HEK293 (cell line): ENCODE measurements at regions not wholly inside any gene's neighbourhood (a gene's known extent, or its start where the extent isn't known, plus 50 kb on each side); places are given as distances from the start of the nearest gene placed in this dataset.

Source experiments
- CTCF ChIA-PET: fragments of 350-600 bp; formaldehyde crosslinking; extraction: SDS; loops from one replicate; lab custom pipeline; 2021; ENCODE audit warnings: antibody characterized with exemption; lab: Yijun Ruan, JAX
- POLR2A ChIA-PET: fragments of 300-600 bp; formaldehyde crosslinking; extraction: SDS; loops from one replicate; lab custom pipeline; 2020; ENCODE audit warnings: antibody characterized with exemption, inconsistent platforms; lab: Yijun Ruan, JAX
- H3K27ac ChIP-seq: fragments of 200-500 bp; sonication (Bioruptor generic); 2 replicates; pipeline ENCODE4 v1.5.1; 2014; ENCODE audit warnings: low read depth, low read length, control low read depth, inconsistent platforms; ENCODE audit errors: extremely low read depth
- H3K36me3 ChIP-seq, 2 experiments: fragments of 200-500 bp in 1 of 2; sonication (Bioruptor generic) in 1 of 2; 1 replicate in 1 of 2; 2 replicates in 1 of 2; pipeline ENCODE4 v1.5.1; 2014 to 2017; ENCODE audit warnings: inconsistent platforms in 2 of 2, low read length in 2 of 2; ENCODE audit not compliant: control insufficient read depth in 2 of 2, insufficient read depth in 1 of 2
- H3K4me1 ChIP-seq: fragments of 200-500 bp; sonication (Bioruptor generic); 2 replicates; pipeline ENCODE4 v1.5.1; 2014; ENCODE audit warnings: mild to moderate bottlenecking, low read length, inconsistent platforms; ENCODE audit not compliant: control insufficient read depth, insufficient read depth
- H3K4me3 ChIP-seq: 2 replicates; pipeline ENCODE4 v1.5.1; 2011; ENCODE audit warnings: low read depth, mild to moderate bottlenecking, control low read depth, low read length, moderate library complexity
- H3K9me3 ChIP-seq: fragments of 200-500 bp; sonication (Bioruptor generic); 2 replicates; pipeline ENCODE4 v1.5.1; 2014; ENCODE audit warnings: low read depth, low read length, inconsistent platforms; ENCODE audit not compliant: control insufficient read depth, insufficient read depth
- BCL11B ChIP-seq: fragments of 450-650 bp; formaldehyde crosslinking; IDR thresholded peaks from 2 replicates; pipeline ENCODE4 v1.5.1; 2016; ENCODE audit warnings: low read depth, missing biosample characterization, missing genetic modification characterization
- GLI2 ChIP-seq: fragments of 450-650 bp; formaldehyde crosslinking; IDR thresholded peaks from 2 replicates; pipeline ENCODE4; 2017; ENCODE audit warnings: missing biosample characterization, missing genetic modification characterization, low read depth, borderline replicate concordance
- GLI4 ChIP-seq: fragments of 450-650 bp; formaldehyde crosslinking; IDR thresholded peaks from 2 replicates; pipeline ENCODE4 v1.5.1; 2016; ENCODE audit warnings: missing biosample characterization, missing genetic modification characterization
- HIC1 ChIP-seq: fragments of 450-650 bp; formaldehyde crosslinking; IDR thresholded peaks from 2 replicates; pipeline ENCODE4 v1.5.1; 2016; ENCODE audit warnings: missing biosample characterization, missing genetic modification characterization
- MYNN ChIP-seq: fragments of 450-650 bp; formaldehyde crosslinking; IDR thresholded peaks from 2 replicates; pipeline ENCODE4 v1.5.1; 2016; ENCODE audit warnings: missing biosample characterization, missing genetic modification characterization, borderline replicate concordance
- PRDM2 ChIP-seq: fragments of 450-650 bp; formaldehyde crosslinking; IDR thresholded peaks from 2 replicates; pipeline ENCODE4 v1.5.1; 2016; ENCODE audit warnings: missing biosample characterization, missing genetic modification characterization, borderline replicate concordance
- ZFHX2 ChIP-seq: fragments of 450-650 bp; formaldehyde crosslinking; conservative IDR thresholded peaks from 2 replicates; pipeline ENCODE4 v1.5.1; 2016; ENCODE audit warnings: missing biosample characterization, missing genetic modification characterization
- ZNF10 ChIP-seq: fragments of 450-650 bp; formaldehyde crosslinking; IDR thresholded peaks from 2 replicates; pipeline ENCODE4 v1.5.1; 2017; ENCODE audit warnings: missing biosample characterization, missing genetic modification characterization
- ZNF121 ChIP-seq: fragments of 450-650 bp; formaldehyde crosslinking; IDR thresholded peaks from 2 replicates; pipeline ENCODE4 v1.5.1; 2016; ENCODE audit warnings: missing biosample characterization, missing genetic modification characterization
- ZNF18 ChIP-seq: fragments of 450-650 bp; formaldehyde crosslinking; IDR thresholded peaks from 2 replicates; pipeline ENCODE4 v1.5.1; 2016; ENCODE audit warnings: missing biosample characterization, missing genetic modification characterization
- ZNF26 ChIP-seq: fragments of 450-650 bp; formaldehyde crosslinking; IDR thresholded peaks from 2 replicates; pipeline ENCODE4 v1.5.1; 2016; ENCODE audit warnings: missing biosample characterization, missing genetic modification characterization
- ZNF366 ChIP-seq: fragments of 450-650 bp; formaldehyde crosslinking; conservative IDR thresholded peaks from 2 replicates; pipeline ENCODE4 v1.5.1; 2016; ENCODE audit warnings: missing biosample characterization, missing genetic modification characterization
- ZNF404 ChIP-seq: fragments of 450-650 bp; formaldehyde crosslinking; IDR thresholded peaks from 2 replicates; pipeline ENCODE4 v1.5.1; 2017; ENCODE audit warnings: missing biosample characterization, missing genetic modification characterization
- ZNF449 ChIP-seq: fragments of 450-650 bp; formaldehyde crosslinking; IDR thresholded peaks from 2 replicates; pipeline ENCODE4 v1.5.1; 2017; ENCODE audit warnings: missing biosample characterization, mild to moderate bottlenecking, missing genetic modification characterization, moderate library complexity
- ZNF501 ChIP-seq: fragments of 450-650 bp; formaldehyde crosslinking; IDR thresholded peaks from 2 replicates; pipeline ENCODE4 v1.5.1; 2016; ENCODE audit warnings: missing biosample characterization, missing genetic modification characterization
- ZNF544 ChIP-seq: fragments of 450-650 bp; formaldehyde crosslinking; IDR thresholded peaks from 2 replicates; pipeline ENCODE4 v1.5.0; 2017; ENCODE audit warnings: missing biosample characterization, missing genetic modification characterization
- ZNF561 ChIP-seq: fragments of 450-650 bp; IDR thresholded peaks from 2 replicates; pipeline ENCODE4 v1.5.1; 2018; ENCODE audit warnings: missing biosample characterization, missing genetic modification characterization, borderline replicate concordance
- ZNF580 ChIP-seq: fragments of 450-650 bp; formaldehyde crosslinking; IDR thresholded peaks from 2 replicates; pipeline ENCODE4 v1.5.1; 2016; ENCODE audit warnings: missing biosample characterization, missing genetic modification characterization
- ZNF777 ChIP-seq: fragments of 450-650 bp; formaldehyde crosslinking; IDR thresholded peaks from 2 replicates; pipeline ENCODE4 v1.5.1; 2017; ENCODE audit warnings: missing biosample characterization, missing genetic modification characterization, borderline replicate concordance
- ZSCAN5A ChIP-seq: fragments of 450-650 bp; formaldehyde crosslinking; IDR thresholded peaks from 2 replicates; pipeline ENCODE4 v1.5.1; 2016; ENCODE audit warnings: missing biosample characterization, missing genetic modification characterization

GRCh38 chr18:27763936-27764335 lies 413.0 kb downstream of the CDH2 start (continued):
- TF ChIP-seq GLI2 (tag by site-specific recombination), result no peak
- no peak for TF ChIP-seq BCL11B (tag by site-specific recombination)
- no peak for TF ChIP-seq ZNF404
- no peak for TF ChIP-seq ZNF561 (tag by site-specific recombination)

- TF ChIP-seq ZNF366 (tag by site-specific recombination) (no peak), ZNF18 (tag by site-specific recombination) (no peak), GLI4 (tag by site-specific recombination) (no peak), ZNF449 (tag by site-specific recombination) (no peak), ZNF501 (tag by site-specific recombination) (no peak), MYNN (tag by site-specific recombination) (no peak), ZFHX2 (tag by site-specific recombination) (no peak), ZNF580 (tag by site-specific recombination) (no peak), ZNF544 (tag by site-specific recombination) (no peak), ZNF10 (tag by site-specific recombination) (no peak), ZNF26 (tag by site-specific recombination) (no peak), ZSCAN5A (tag by site-specific recombination) (no peak), HIC1 (tag by site-specific recombination) (no peak), ZNF777 (tag by site-specific recombination) (no peak), ZNF121 (tag by site-specific recombination) (no peak), PRDM2 (tag by site-specific recombination) (no peak), BCL11B (tag by site-specific recombination) (no peak)
- no peaks in the 10 kb centered on the region for H3K9me3 ChIP-seq
- ChIA-PET POLR2A (no interaction called here), CTCF (interaction anchor here (0.9 to 3.5 kb wide), 3 partner anchors 13 to 155 kb away, joined by 3 to 30 read pairs (median 4); no protein-coding TSS in a partner anchor)
- H3K27ac ChIP-seq, result no peak overlapping the region
- no peaks in the 10 kb centered on the region for H3K36me3 ChIP-seq
- H3K4me1 ChIP-seq, result no peaks in the 10 kb centered on the region
- no peak overlapping the region for H3K4me3 ChIP-seq
Observed at GRCh38 chr18:27763341-27763740, 413.6 kb downstream of the CDH2 start.
